SU-DHL-6 (cell line): ENCODE measurements at regions not wholly inside any gene's neighbourhood (a gene's known extent, or its start where the extent isn't known, plus 50 kb on each side); places are given as distances from the start of the nearest gene placed in this dataset.

Source experiments
- EZH2phosphoT487 ChIP-seq: fragments of 200-600 bp; sonication (generic), shearing (Covaris generic); conservative IDR thresholded peaks from 2 replicates; pipeline ENCODE4 v1.6.1; 2018; ENCODE audit warnings: mild to moderate bottlenecking, antibody characterized with exemption, low read length, moderate library complexity, mixed read lengths
- TF ChIP-seq, protein P1 (sequence below): fragments of 200-600 bp; sonication (generic); IDR thresholded peaks from one replicate; pipeline ENCODE4 v1.5.1; 2017; ENCODE audit warnings: antibody characterized with exemption, mild to moderate bottlenecking, low read length, moderate library complexity; ENCODE audit not compliant: insufficient read depth, poor library complexity, severe bottlenecking

- TF ChIP-seq, protein P1, sequence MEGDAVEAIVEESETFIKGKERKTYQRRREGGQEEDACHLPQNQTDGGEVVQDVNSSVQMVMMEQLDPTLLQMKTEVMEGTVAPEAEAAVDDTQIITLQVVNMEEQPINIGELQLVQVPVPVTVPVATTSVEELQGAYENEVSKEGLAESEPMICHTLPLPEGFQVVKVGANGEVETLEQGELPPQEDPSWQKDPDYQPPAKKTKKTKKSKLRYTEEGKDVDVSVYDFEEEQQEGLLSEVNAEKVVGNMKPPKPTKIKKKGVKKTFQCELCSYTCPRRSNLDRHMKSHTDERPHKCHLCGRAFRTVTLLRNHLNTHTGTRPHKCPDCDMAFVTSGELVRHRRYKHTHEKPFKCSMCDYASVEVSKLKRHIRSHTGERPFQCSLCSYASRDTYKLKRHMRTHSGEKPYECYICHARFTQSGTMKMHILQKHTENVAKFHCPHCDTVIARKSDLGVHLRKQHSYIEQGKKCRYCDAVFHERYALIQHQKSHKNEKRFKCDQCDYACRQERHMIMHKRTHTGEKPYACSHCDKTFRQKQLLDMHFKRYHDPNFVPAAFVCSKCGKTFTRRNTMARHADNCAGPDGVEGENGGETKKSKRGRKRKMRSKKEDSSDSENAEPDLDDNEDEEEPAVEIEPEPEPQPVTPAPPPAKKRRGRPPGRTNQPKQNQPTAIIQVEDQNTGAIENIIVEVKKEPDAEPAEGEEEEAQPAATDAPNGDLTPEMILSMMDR, result no peak
- TF ChIP-seq EZH2phosphoT487, result no peak
Observed at GRCh38 chr2:142533177-142533576, 344.3 kb upstream of the KYNU start.
